ENCODE measurements at regions not wholly inside any gene's neighbourhood (a gene's known extent, or its start where the extent isn't known, plus 50 kb on each side); places are given as distances from the start of the nearest gene placed in this dataset.
"Not testable (repeated sequence)": the region's sequence is repeated elsewhere in the genome, so short reads cannot be mapped to it uniquely, and the experiment has no call there.

DNA sequence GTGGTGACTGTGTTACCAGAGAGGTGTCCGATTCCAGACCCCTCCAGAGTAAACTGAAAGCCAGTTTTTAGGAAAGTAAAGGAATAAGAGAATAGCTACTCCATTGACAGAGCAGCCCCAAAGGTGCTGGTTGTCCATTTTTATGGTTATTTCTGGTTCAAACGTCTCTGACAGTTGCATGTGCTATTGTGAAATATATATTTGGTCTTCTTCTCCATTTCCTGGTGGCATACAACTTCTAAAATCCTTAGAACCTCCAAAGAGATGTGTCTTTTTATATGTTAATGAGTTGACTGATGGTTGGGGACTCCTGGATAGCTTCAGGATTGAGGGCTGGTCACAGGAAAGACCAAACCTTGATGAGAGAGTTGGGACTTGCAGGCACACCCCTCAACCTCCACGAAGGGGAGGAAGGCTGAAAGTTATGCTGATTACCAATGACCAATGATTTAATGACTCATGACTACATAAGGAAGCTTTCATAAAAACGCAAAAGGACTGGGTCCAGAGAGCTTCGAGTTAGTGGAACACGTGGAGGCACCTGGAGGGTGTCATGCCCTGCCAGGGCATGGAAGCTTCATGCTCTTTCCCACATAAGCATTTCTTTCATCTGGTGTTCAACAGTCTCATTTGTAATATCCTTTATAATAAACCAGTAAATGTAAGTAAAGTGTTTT is 100.7 kb downstream of the SLC16A1 start:
- TF ChIP-seq, protein P1, sequence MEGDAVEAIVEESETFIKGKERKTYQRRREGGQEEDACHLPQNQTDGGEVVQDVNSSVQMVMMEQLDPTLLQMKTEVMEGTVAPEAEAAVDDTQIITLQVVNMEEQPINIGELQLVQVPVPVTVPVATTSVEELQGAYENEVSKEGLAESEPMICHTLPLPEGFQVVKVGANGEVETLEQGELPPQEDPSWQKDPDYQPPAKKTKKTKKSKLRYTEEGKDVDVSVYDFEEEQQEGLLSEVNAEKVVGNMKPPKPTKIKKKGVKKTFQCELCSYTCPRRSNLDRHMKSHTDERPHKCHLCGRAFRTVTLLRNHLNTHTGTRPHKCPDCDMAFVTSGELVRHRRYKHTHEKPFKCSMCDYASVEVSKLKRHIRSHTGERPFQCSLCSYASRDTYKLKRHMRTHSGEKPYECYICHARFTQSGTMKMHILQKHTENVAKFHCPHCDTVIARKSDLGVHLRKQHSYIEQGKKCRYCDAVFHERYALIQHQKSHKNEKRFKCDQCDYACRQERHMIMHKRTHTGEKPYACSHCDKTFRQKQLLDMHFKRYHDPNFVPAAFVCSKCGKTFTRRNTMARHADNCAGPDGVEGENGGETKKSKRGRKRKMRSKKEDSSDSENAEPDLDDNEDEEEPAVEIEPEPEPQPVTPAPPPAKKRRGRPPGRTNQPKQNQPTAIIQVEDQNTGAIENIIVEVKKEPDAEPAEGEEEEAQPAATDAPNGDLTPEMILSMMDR (IDR thresholded peaks at IDR 0.05) = no peak
- DNase-seq (ENCODE audit: low spot score) (no peak), ATAC-seq (ENCODE audit: low FRiP score) (no peak)

DNA sequence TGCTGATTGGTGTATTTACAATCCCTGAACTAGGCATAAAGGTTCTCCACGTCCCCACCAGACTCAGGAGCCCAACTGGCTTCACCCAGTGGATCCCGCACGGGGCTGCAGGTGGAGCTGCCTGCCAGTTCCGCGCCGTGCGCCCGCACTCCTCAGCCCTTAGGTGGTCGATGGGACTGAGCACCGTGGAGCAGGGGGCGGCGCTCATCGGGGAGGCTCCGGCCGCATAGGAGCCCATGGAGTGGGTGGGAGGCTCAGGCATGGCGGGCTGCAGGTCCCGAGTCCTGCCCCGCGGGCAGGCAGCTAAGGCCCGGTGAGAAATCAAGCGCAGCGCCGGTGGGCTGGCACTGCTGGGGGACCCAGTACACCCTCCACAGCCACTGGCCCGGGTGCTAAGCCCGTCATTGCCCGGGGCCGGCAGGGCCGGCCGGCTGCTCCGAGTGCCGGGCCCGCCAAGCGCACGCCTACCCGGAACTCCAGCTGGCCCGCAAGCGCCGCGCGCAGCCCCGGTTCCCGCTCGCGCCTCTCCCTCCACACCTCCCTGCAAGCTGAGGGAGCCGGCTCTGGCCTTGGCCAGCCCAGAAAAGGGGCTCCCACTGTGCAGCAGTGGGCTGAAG is 101.5 kb downstream of the SLC16A1 start:
- not testable (repeated sequence) for DNase-seq (ENCODE audit: low spot score); ATAC-seq (ENCODE audit: low FRiP score)

DNA sequence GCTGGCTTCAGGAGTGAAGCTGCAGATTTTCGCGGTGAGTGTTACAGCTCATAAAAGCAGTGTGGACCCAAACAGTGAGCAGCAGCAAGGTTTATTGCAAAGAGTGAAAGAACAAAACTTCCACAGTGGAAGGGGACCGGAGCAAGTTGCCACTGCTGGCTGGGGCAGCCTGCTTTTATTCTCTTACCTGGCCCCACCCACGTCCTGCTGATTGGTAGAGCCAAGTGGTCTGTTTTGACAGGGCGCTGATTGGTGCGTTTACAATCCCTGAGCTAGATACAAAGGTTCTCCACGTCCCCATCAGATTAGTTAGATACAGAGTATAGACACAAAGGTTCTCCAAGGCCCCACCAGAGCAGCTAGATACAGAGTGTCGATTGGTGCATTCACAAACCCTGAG is 102.1 kb downstream of the SLC16A1 start:
- DNase-seq (ENCODE audit: low spot score); ATAC-seq (ENCODE audit: low FRiP score): not testable (repeated sequence)

DNA sequence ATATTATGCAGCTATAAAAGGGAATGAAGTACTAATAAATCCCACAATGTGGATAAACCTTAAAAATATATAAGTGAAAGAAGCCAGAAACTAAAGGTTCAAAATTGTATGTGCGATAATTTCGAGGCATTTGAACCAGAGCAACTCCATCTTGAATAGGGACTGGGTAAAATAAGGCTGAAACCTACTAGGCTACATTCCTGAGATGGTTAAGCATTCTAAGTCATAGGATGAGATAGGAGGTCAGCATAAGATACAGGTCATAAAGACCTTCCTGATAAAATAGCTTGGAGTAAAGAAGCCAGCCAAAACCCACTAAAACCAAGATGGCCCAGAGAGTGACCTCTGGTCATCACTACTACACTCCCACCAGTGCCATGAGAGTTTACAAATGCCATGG is 103.1 kb downstream of the SLC16A1 start:
- DNase-seq (ENCODE audit: low spot score) (no peak), ATAC-seq (ENCODE audit: low FRiP score) (no peak)
- TF ChIP-seq, protein P1 (IDR thresholded peaks at IDR 0.05) = no peak

DNA sequence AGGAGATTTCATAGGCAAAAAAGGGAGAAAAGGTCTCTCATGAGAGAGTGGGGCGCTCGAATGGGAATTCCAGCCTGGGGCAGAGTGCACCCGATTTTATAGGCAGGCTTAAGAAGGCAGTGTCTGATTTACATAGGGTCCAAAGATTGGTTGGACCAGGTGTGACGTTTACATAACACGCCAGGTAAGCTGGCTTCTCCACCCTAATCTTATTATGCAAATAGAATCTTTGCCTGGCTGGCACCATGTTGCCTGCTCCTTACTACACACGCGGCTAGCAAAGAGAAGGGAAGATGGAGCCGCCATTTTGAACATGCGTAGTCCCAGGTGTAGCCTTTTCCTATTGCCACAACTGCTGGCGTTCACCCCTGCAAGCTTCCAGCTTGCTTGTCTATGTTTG is 103.7 kb downstream of the SLC16A1 start:
- ATAC-seq (ENCODE audit: low FRiP score) (no peak), DNase-seq (ENCODE audit: low spot score) (no peak)
- TF ChIP-seq, protein P1 (IDR thresholded peaks at IDR 0.05) = no peak

DNA sequence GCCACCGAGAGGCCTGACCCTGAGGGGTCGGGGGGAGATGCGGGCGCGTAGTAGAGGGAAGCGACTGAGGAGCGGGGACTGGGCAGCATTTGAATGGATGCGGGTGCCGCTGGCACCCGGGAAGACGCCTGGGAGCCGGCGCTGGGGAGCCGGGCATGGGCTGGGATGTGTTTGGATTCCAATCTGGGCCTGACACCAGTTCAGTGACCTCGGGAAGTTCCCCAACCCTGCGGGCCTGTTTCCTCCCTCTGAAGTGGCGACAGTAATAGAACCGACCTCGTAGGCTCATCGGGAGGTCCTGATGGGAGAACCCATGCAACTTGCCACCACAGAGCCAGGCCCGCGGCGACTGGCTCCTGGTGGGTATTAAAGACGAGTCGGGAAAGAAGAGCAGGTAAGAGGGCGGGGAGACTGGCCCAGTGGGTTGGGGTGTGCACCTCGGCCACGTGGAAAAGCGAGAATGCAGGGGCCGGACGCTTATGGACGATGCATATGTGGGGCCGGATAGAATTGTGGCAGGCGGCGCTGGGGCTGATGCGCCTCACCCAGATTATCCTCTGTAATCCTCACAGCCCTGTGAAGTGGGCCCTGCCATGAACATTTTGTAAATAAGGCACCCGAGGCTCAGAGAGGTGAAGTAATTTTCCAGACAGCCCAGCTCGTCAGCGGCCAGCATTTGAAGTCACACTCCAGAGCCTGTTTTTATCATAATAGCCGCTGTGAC is 105.8 kb downstream of the SLC16A1 start:
- peak; percentile 19 for ATAC-seq (ENCODE audit: low FRiP score)
- DNase-seq (ENCODE audit: low spot score) = no peak
- TF ChIP-seq, protein P1 (IDR thresholded peaks at IDR 0.05) = no peak

DNA sequence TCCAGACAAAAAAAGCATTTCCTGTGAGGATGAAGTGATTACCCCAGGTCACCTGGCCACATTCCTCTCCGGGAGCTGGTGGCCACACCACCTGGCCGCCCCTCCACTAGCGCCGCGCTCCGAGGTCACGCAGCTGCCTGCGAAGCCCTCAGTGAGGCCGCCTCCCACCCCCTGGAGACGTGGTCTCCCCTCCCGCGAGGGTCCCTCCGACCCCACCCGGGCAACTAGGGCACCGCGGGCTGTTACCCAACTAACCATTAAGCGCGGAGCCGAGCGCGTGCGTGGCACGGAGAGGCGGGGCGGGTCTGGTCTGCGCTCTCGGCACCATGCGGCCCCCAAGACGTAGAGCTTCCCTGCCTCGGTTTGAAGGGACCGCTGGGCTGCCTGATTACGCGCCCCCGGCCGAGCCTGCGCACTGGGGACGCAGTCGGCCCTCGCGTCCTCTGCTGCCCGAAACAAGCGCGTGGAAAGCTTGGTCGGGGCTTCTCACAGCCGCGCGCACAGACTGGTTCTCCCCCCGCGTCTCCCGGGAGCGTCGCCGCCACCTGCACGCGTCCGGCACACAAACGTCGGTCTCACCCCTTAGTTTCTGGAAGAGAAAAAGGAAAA is 106.5 kb downstream of the SLC16A1 start:
- TF ChIP-seq, protein P1 (IDR thresholded peaks at IDR 0.05) = no peak
- ATAC-seq (ENCODE audit: low FRiP score) = peak; percentile 70
- DNase-seq (ENCODE audit: low spot score) = no peak
